Memory B cell (primary cell): ENCODE measurements at regions not wholly inside any gene's neighbourhood (a gene's known extent, or its start where the extent isn't known, plus 50 kb on each side); places are given as distances from the start of the nearest gene placed in this dataset.
"Not testable (repeated sequence)": the region's sequence is repeated elsewhere in the genome, so short reads cannot be mapped to it uniquely, and the experiment has no call there.

Experiments used
- ATAC-seq: fragments of 150-1000 bp; cut with Tn5 transposase; 2 replicates; pipeline ENCODE4 v1.10.0; 2021; ENCODE audit warnings: low read depth, mild to moderate bottlenecking, moderate library complexity
- DNase-seq, 2 donors: peaks; one replicate each; pipeline ENCODE4 v3.0.0; 2022; ENCODE audit warnings: low spot score in 2 of 2
- H3K27ac Mint-ChIP-seq: one replicate; pipeline ENCODE4 v1.8.0; 2022; ENCODE audit warnings: mild to moderate bottlenecking, moderate library complexity, mixed read lengths
- H3K27me3 Mint-ChIP-seq: one replicate; pipeline ENCODE4 v1.8.0; 2022; ENCODE audit warnings: mixed read lengths
- H3K36me3 Mint-ChIP-seq: one replicate; pipeline ENCODE4 v1.8.0; 2022; ENCODE audit warnings: mild to moderate bottlenecking, mixed read lengths
- H3K4me1 Mint-ChIP-seq: one replicate; pipeline ENCODE4 v1.8.0; 2022; ENCODE audit warnings: mixed read lengths
- H3K4me3 Mint-ChIP-seq: one replicate; pipeline ENCODE4 v1.8.0; 2022; ENCODE audit warnings: mild to moderate bottlenecking, moderate library complexity, mixed read lengths
- H3K9me3 Mint-ChIP-seq: one replicate; pipeline ENCODE4 v1.8.0; 2022; ENCODE audit warnings: mixed read lengths

GRCh38 chr9:134571946-134572917, 69.4 kb upstream of the COL5A1 start:
- ATAC-seq (no peak), DNase-seq (no peak)
- H3K9me3 Mint-ChIP-seq = peaks cover 3% of the 10 kb centered on the region
- H3K4me3 Mint-ChIP-seq = no peak overlapping the region
- no peaks in the 10 kb centered on the region for H3K36me3 Mint-ChIP-seq
- H3K27ac Mint-ChIP-seq = no peak overlapping the region
- H3K4me1 Mint-ChIP-seq = peaks cover 8% of the 10 kb centered on the region
- H3K27me3 Mint-ChIP-seq = peaks cover 15% of the 10 kb centered on the region

DNA sequence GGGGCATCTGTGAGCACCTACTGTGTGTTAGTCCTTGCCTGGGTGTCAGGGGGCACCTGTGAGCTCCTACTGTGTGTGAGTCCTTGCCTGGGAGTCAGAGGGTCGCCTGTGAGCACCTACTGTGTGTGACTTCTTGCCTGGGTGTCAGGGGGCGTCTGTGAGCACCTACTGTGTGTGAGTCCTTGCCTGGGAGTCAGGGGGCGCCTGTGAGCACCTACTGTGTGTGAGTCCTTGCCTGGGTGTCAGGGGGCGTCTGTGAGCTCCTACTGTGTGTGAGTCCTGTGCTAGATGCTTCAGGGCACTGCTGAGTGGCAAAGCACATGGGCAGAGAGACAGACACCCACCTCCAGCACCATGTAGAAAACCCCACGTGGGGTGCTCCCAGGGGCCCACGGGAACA, 66.9 kb upstream of the COL5A1 start:
- H3K9me3 Mint-ChIP-seq, H3K36me3 Mint-ChIP-seq, H3K4me1 Mint-ChIP-seq, ATAC-seq, DNase-seq, H3K27ac Mint-ChIP-seq, H3K4me3 Mint-ChIP-seq: not testable (repeated sequence)
- peaks cover 21% of the 10 kb centered on the region for H3K27me3 Mint-ChIP-seq

DNA sequence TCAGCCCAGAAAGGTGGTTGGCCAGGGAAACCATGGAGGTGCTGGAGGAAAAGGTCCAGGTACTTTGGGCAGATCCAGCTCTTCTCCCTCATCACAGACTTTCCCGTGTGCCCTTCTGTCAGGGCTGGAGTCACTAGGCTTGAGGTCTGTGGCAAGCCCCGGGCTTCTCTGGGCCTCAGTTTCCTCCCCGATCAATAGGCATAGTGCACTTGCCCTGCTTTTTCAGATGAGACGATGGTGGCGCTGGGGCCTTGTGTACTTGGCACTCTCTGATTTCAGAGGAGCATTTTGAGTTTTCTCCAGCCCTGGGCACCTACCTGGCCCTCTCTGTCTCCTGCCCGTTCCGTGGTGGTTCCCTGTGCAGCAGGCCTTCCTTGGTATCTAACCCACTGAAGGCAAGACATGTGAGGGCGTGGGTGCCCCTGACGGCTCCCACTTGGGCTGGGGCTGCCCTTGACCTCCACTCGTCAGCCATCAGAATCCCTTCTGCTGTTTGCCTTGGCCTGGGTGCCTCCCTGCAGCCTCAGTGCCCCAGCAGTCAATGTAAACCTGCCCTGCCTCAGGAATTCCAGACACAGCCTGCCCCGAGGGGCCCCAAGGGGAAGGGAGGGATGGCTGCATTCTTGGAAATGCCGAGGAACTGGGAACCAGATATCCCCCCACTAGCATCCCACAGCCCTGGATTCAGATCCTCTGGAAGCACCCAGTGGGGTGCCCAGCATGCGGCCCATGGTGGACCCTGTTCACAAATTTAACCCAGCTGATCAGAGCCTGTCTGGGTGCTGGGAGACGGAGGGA, 66.3 kb upstream of the COL5A1 start:
- peak overlapping the region; percentile 35 for H3K27ac Mint-ChIP-seq
- ATAC-seq (no peak), DNase-seq (no peak)
- peaks cover 3% of the 10 kb centered on the region for H3K36me3 Mint-ChIP-seq
- peaks cover 20% of the 10 kb centered on the region for H3K27me3 Mint-ChIP-seq
- H3K4me1 Mint-ChIP-seq = peaks cover 6% of the 10 kb centered on the region
- H3K4me3 Mint-ChIP-seq = no peak overlapping the region
- peaks cover 3% of the 10 kb centered on the region for H3K9me3 Mint-ChIP-seq

DNA sequence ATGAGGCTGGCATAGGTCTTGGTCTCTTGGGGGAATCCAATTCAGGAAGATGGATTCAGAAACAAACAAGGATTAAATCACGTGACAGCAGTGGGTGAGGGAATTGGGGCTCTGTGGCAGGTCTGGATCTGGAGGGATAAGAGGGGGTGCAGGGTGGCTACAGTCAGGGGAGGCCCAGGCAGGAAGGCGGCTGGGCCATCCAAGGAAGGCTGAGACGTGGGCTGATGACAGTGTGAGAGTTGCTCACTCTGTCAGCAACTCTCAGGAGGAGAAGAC, 65.8 kb upstream of the COL5A1 start:
- Mint-ChIP-seq H3K9me3 (peaks cover 6% of the 10 kb centered on the region), H3K4me1 (peaks cover 3% of the 10 kb centered on the region), H3K27me3 (peaks cover 20% of the 10 kb centered on the region), H3K4me3 (no peak overlapping the region), H3K27ac (no peak overlapping the region), H3K36me3 (peaks cover 3% of the 10 kb centered on the region)
- DNase-seq (no peak), ATAC-seq (no peak)

DNA sequence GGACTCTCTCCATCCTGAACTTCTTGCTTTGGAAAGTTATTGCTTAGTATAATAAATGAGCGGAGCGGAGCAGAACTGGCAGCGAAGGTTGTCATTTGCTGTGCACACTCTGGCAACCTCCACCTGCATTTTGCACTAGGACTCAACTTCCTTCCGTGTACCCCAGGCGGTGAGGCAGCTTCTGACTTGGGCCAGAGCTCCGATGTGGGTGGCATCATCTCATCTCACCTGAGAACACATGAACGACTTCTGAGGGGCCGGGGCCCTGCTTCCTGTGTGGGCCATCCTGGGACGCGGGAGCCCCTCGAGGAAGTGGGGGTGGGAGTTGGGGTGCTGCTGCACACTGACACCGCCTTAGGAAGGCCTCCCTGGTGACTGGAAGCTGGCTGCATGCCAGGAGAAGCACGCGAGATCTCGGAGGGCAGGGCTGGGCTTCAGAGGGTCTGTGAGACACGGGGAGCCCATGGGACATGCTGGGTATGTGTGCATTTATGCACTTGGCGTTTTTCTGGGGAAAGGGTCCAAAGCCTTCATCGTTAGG, 56.5 kb upstream of the COL5A1 start:
- H3K4me3 Mint-ChIP-seq = no peak overlapping the region
- H3K4me1 Mint-ChIP-seq = no peaks in the 10 kb centered on the region
- DNase-seq (no peak), ATAC-seq (no peak)
- peaks cover 6% of the 10 kb centered on the region for H3K27me3 Mint-ChIP-seq
- H3K36me3 Mint-ChIP-seq = no peaks in the 10 kb centered on the region
- H3K9me3 Mint-ChIP-seq = peaks cover 6% of the 10 kb centered on the region
- H3K27ac Mint-ChIP-seq = no peak overlapping the region

DNA sequence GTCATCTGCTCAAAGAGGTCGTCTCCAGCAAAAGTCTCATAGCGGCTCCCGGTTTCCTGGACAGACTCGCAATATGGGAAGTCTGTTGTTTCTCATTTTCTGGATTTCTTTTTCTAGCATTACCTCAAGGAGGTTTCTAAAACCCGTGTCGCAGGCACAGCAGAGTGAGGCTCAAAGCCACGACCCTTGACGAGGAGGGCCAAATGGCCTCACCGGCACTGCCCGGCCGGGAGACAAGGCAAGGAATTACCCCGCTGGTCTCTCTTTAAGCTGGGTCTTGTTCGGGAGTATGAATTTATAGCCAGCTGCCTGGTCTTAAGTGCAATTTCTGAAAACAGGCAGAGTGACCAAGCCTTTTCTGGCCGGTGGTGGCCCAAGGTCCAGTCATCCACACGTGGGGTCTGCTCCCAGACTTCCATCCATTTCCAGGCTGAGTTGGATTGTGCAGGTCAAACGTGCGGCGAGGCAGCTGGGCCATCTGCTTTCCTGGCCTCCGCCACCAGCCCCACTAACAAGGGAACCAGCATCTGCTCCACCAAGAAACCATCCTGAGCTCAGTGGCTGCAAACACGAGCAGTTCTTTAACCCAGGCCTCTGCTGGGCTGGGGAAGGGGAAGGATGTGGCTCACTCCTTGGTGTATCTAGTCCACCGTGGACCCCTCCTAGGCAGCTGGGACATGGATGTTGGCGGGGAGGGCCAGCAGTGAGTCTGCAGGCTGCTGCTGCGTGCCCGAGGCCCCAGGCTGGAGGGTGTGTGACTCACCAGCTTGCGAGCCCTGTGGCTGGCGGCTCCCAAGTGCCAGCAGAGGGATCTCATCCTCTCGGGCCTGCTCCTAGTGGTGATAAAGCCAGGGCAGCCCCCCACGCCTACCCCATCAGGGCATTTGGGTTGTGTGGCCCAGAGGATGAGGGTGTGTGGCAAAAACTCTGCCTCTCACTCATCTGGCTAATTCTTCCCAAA, 55.6 kb upstream of the COL5A1 start:
- ATAC-seq = no peak
- Mint-ChIP-seq H3K4me1 (no peaks in the 10 kb centered on the region), H3K9me3 (peaks cover 2% of the 10 kb centered on the region), H3K27ac (no peak overlapping the region), H3K4me3 (no peak overlapping the region), H3K27me3 (peaks cover 10% of the 10 kb centered on the region), H3K36me3 (no peaks in the 10 kb centered on the region)
- no peak for DNase-seq

- H3K4me3 Mint-ChIP-seq = no peak overlapping the region
- no peak overlapping the region for H3K27ac Mint-ChIP-seq
- ATAC-seq (no peak), DNase-seq (peak in 1 of 2 donors; percentile 4)
- H3K4me1 Mint-ChIP-seq = no peaks in the 10 kb centered on the region
- no peaks in the 10 kb centered on the region for H3K9me3 Mint-ChIP-seq
- H3K36me3 Mint-ChIP-seq = no peaks in the 10 kb centered on the region
- H3K27me3 Mint-ChIP-seq = peaks cover 20% of the 10 kb centered on the region
Measured at GRCh38 chr9:134589748-134590147, 51.9 kb upstream of the COL5A1 start.

GRCh38 chr9:134590240-134591081, 51.1 kb upstream of the COL5A1 start:
- H3K27ac Mint-ChIP-seq = no peak overlapping the region
- peaks cover 18% of the 10 kb centered on the region for H3K27me3 Mint-ChIP-seq
- no peaks in the 10 kb centered on the region for H3K9me3 Mint-ChIP-seq
- H3K4me3 Mint-ChIP-seq = no peak overlapping the region
- no peaks in the 10 kb centered on the region for H3K4me1 Mint-ChIP-seq
- no peak for ATAC-seq
- H3K36me3 Mint-ChIP-seq = no peaks in the 10 kb centered on the region
- DNase-seq = peak in 1 of 2 donors; percentile 8

- Mint-ChIP-seq H3K27ac (no peak overlapping the region), H3K27me3 (peaks cover 18% of the 10 kb centered on the region), H3K36me3 (no peaks in the 10 kb centered on the region), H3K4me1 (no peaks in the 10 kb centered on the region), H3K9me3 (no peaks in the 10 kb centered on the region), H3K4me3 (no peak overlapping the region)
- ATAC-seq = no peak
- DNase-seq = peak in 1 of 2 donors; percentile 8
Measured at GRCh38 chr9:134591082-134591571, 50.5 kb upstream of the COL5A1 start.

DNA sequence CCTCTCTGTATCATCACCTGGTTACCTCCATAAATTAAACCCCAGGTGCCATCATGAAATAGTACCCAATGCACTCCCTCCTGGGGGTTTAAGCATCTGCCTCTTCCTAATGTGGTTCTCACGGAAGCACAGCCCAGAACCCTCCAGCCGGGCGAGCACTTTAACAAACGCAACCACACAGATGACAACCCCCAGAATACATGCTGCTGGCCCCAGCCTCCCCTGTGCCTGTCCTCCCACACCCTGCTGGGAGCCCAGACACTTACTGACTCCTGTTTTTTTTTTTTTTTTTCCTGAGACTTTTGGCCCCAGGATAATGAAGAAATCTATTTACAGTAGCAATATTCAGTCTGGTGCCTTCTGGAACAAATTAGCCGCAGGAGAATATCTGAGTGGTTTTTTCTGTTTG, 50.0 kb upstream of the COL5A1 start:
- H3K36me3 Mint-ChIP-seq = no peaks in the 10 kb centered on the region
- ATAC-seq (no peak), DNase-seq (no peak)
- H3K4me1 Mint-ChIP-seq = no peaks in the 10 kb centered on the region
- H3K27me3 Mint-ChIP-seq = peaks cover 18% of the 10 kb centered on the region
- no peak overlapping the region for H3K4me3 Mint-ChIP-seq
- H3K27ac Mint-ChIP-seq = no peak overlapping the region
- no peaks in the 10 kb centered on the region for H3K9me3 Mint-ChIP-seq
